ENCODE measurements at regions not wholly inside any gene's neighbourhood (a gene's known extent, or its start where the extent isn't known, plus 50 kb on each side); places are given as distances from the start of the nearest gene placed in this dataset.

DNA sequence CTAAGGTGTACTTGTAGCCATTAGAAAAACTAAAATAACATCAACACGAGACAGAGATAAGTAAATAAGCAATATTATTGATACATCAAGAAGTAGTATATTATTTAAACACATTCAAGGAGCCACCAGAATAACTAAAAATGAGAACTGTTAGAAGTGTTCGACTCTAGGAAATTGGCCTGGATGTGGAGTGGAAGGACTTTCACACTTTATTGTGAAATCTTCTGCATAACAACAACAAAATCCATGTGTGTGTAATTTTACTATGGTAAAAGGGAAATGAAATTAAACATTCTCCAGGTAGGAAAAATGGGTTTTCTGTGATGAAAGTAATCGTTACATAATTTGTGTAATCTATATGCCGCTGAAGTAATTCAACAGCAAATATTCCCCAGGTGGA lies 96.3 kb upstream of the RNF152 start:
- Histone ChIP-seq H3K4me1 (ENCODE audit: control insufficient read depth in 2 of 2, insufficient read depth in 1 of 2, low read depth in 1 of 2, low read length in 2 of 2) (no peaks in the 10 kb centered on the region), H2BK120ac (ENCODE audit: low read depth, low read length) (no peak overlapping the region), H3K14ac (ENCODE audit: low read length) (no peak overlapping the region), H3K18ac (ENCODE audit: low read length) (no peak overlapping the region), H3K23ac (ENCODE audit: low read depth, low read length, poor library complexity) (no peak overlapping the region), H2BK15ac (ENCODE audit: low read length) (no peak overlapping the region), H4K8ac (ENCODE audit: low read depth, low read length) (no peak overlapping the region), H3K27me3 (ENCODE audit: control insufficient read depth in 3 of 3, insufficient read depth in 3 of 3, low read depth in 1 of 3, low read length in 3 of 3) (no peaks in the 10 kb centered on the region), H3K4me2 (ENCODE audit: insufficient read depth, low read length, poor library complexity, severe bottlenecking) (no peak overlapping the region), H3K9me3 (replicated peaks in 1 of 2; ENCODE audit: control insufficient read depth in 2 of 2, insufficient read depth in 1 of 2, low read depth in 1 of 2, low read length in 2 of 2) (no peaks in the 10 kb centered on the region), H3K27ac (replicated peaks; ENCODE audit: low read length) (no peak overlapping the region), H3K9ac (ENCODE audit: low read depth, low read length, poor library complexity) (no peak overlapping the region), H2AK5ac (ENCODE audit: low read depth, low read length) (no peak overlapping the region), H2AFZ (ENCODE audit: low read length) (no peak overlapping the region), H2BK12ac (ENCODE audit: low read length) (no peak overlapping the region), H3K4me3 (ENCODE audit: low read length in 2 of 2) (no peak overlapping the region), H4K91ac (ENCODE audit: low read depth, low read length, poor library complexity) (no peak overlapping the region), H3K79me1 (ENCODE audit: low read depth, low read length) (no peaks in the 10 kb centered on the region), H2BK5ac (ENCODE audit: low read length) (no peak overlapping the region), H3K36me3 (replicated peaks in 1 of 2; ENCODE audit: control insufficient read depth in 2 of 2, insufficient read depth in 2 of 2, low read length in 2 of 2) (no peaks in the 10 kb centered on the region), H3K4ac (ENCODE audit: low read length) (no peak overlapping the region)
- DNase-seq (ENCODE audit: low spot score), result no peak
- WGBS, 2 donors (ENCODE audit: extremely low coverage in 2 of 2, insufficient read length in 2 of 2, insufficient replicate concordance in 1 of 2), result no CpG with 5 or more reads among the region's 4 CpGs

DNA sequence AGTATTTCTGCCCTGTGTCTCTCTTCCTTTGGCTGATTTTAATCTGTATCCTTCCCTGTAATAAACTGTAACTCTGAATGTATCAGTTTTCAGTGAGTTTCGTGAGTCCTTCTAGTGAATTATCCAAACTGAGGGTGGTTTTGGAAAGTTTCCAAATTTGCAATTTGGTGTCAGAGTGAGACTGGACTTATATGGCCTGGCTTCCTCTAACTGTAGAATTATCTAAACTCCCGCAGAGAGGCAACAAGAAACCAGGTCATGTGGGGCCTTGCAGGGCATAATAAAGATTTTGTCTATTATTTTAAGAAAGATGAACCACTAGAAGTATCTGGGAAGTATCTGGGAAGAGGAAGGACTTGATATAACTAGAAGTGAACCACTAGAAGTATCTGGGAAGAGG lies 95.3 kb upstream of the RNF152 start:
- Histone ChIP-seq H2BK15ac (ENCODE audit: low read length) (no peak overlapping the region), H3K4ac (ENCODE audit: low read length) (no peak overlapping the region), H4K91ac (ENCODE audit: low read depth, low read length, poor library complexity) (no peak overlapping the region), H3K27ac (replicated peaks; ENCODE audit: low read length) (no peak overlapping the region), H3K27me3 (ENCODE audit: control insufficient read depth in 3 of 3, insufficient read depth in 3 of 3, low read depth in 1 of 3, low read length in 3 of 3) (no peaks in the 10 kb centered on the region), H3K79me1 (ENCODE audit: low read depth, low read length) (no peaks in the 10 kb centered on the region), H2BK5ac (ENCODE audit: low read length) (no peak overlapping the region), H3K18ac (ENCODE audit: low read length) (no peak overlapping the region), H3K9me3 (replicated peaks in 1 of 2; ENCODE audit: control insufficient read depth in 2 of 2, insufficient read depth in 1 of 2, low read depth in 1 of 2, low read length in 2 of 2) (no peaks in the 10 kb centered on the region), H3K36me3 (replicated peaks in 1 of 2; ENCODE audit: control insufficient read depth in 2 of 2, insufficient read depth in 2 of 2, low read length in 2 of 2) (no peaks in the 10 kb centered on the region), H3K4me1 (ENCODE audit: control insufficient read depth in 2 of 2, insufficient read depth in 1 of 2, low read depth in 1 of 2, low read length in 2 of 2) (no peaks in the 10 kb centered on the region), H2AFZ (ENCODE audit: low read length) (no peak overlapping the region), H4K8ac (ENCODE audit: low read depth, low read length) (no peak overlapping the region), H3K4me3 (ENCODE audit: low read length in 2 of 2) (no peak overlapping the region), H2AK5ac (ENCODE audit: low read depth, low read length) (no peak overlapping the region), H2BK12ac (ENCODE audit: low read length) (no peak overlapping the region), H2BK120ac (ENCODE audit: low read depth, low read length) (no peak overlapping the region), H3K4me2 (ENCODE audit: insufficient read depth, low read length, poor library complexity, severe bottlenecking) (no peak overlapping the region), H3K23ac (ENCODE audit: low read depth, low read length, poor library complexity) (no peak overlapping the region), H3K14ac (ENCODE audit: low read length) (no peak overlapping the region), H3K9ac (ENCODE audit: low read depth, low read length, poor library complexity) (no peak overlapping the region)
- WGBS, 2 donors (ENCODE audit: extremely low coverage in 2 of 2, insufficient read length in 2 of 2, insufficient replicate concordance in 1 of 2), result no CpG with 5 or more reads among the region's 2 CpGs
- no peak for DNase-seq (ENCODE audit: low spot score)

DNA sequence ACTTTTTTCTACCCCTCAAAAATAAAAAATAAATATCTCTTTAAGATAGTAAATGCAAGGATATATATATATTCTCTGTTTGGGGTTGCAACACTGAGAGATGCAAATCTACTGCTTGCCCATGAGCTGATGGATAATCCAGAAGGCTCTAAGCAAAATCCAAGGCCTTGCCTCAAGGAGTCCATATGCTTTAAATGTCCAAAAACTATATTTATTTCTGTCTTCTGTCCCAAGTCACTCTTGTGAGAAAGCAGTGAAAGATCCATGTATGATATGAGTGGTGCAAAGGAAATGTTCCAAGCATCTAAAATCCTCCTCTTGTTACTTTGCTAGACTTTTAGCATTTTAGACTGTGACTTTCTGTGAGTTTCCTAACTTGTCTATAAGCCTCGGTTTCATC lies 92.9 kb upstream of the RNF152 start:
- H3K23ac ChIP-seq (ENCODE audit: low read depth, low read length, poor library complexity), result no peak overlapping the region
- H2BK120ac ChIP-seq (ENCODE audit: low read depth, low read length), result no peak overlapping the region
- no peak overlapping the region for H3K27ac ChIP-seq (replicated peaks; ENCODE audit: low read length)
- H4K91ac ChIP-seq (ENCODE audit: low read depth, low read length, poor library complexity), result no peak overlapping the region
- H3K4ac ChIP-seq (ENCODE audit: low read length), result no peak overlapping the region
- peaks cover 0 to 3% of the 10 kb centered on the region in 2 donors for H3K4me1 ChIP-seq (ENCODE audit: control insufficient read depth in 2 of 2, insufficient read depth in 1 of 2, low read depth in 1 of 2, low read length in 2 of 2)
- no peak overlapping the region for H2AFZ ChIP-seq (ENCODE audit: low read length)
- no peaks in the 10 kb centered on the region for H3K79me1 ChIP-seq (ENCODE audit: low read depth, low read length)
- H3K18ac ChIP-seq (ENCODE audit: low read length), result no peak overlapping the region
- no peak for DNase-seq (ENCODE audit: low spot score)
- no peak overlapping the region for H3K14ac ChIP-seq (ENCODE audit: low read length)
- H3K36me3 ChIP-seq (replicated peaks in 1 of 2; ENCODE audit: control insufficient read depth in 2 of 2, insufficient read depth in 2 of 2, low read length in 2 of 2), result no peaks in the 10 kb centered on the region
- H2AK5ac ChIP-seq (ENCODE audit: low read depth, low read length), result no peak overlapping the region
- H2BK5ac ChIP-seq (ENCODE audit: low read length), result no peak overlapping the region
- no peak overlapping the region for H3K9ac ChIP-seq (ENCODE audit: low read depth, low read length, poor library complexity)
- no peak overlapping the region for H3K4me2 ChIP-seq (ENCODE audit: insufficient read depth, low read length, poor library complexity, severe bottlenecking)
- H2BK12ac ChIP-seq (ENCODE audit: low read length), result no peak overlapping the region
- H4K8ac ChIP-seq (ENCODE audit: low read depth, low read length), result no peak overlapping the region
- H3K27me3 ChIP-seq (ENCODE audit: control insufficient read depth in 3 of 3, insufficient read depth in 3 of 3, low read depth in 1 of 3, low read length in 3 of 3), result no peaks in the 10 kb centered on the region
- WGBS, 2 donors (ENCODE audit: extremely low coverage in 2 of 2, insufficient read length in 2 of 2, insufficient replicate concordance in 1 of 2), result no CpG with 5 or more reads among the region's 1 CpG
- no peak overlapping the region for H3K4me3 ChIP-seq (ENCODE audit: low read length in 2 of 2)
- no peaks in the 10 kb centered on the region for H3K9me3 ChIP-seq (replicated peaks in 1 of 2; ENCODE audit: control insufficient read depth in 2 of 2, insufficient read depth in 1 of 2, low read depth in 1 of 2, low read length in 2 of 2)
- H2BK15ac ChIP-seq (ENCODE audit: low read length), result no peak overlapping the region

DNA sequence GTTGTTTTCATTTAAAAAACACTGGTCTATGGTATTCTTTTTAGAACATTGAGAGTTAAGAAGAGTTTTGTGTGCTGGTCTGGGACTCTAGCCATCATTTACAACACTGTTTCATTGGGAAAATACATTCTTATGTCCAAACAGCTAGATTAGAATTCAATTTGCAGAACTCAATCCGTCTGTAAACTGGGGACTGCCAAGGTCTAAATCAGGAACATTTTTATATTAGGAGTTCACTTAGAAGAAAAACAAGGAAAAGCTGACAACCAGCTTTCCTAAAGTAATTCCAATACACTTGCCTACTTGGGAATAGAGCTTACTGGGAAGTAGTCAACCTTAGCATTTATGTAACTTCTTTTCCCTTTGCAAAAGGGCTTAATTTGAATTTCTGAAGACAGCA lies 91.5 kb upstream of the RNF152 start:
- no peak overlapping the region for H3K14ac ChIP-seq (ENCODE audit: low read length)
- H3K4me2 ChIP-seq (ENCODE audit: insufficient read depth, low read length, poor library complexity, severe bottlenecking), result no peak overlapping the region
- H4K8ac ChIP-seq (ENCODE audit: low read depth, low read length), result no peak overlapping the region
- H2BK120ac ChIP-seq (ENCODE audit: low read depth, low read length), result no peak overlapping the region
- H2BK15ac ChIP-seq (ENCODE audit: low read length), result no peak overlapping the region
- H2AFZ ChIP-seq (ENCODE audit: low read length), result no peak overlapping the region
- no peaks in the 10 kb centered on the region for H3K79me1 ChIP-seq (ENCODE audit: low read depth, low read length)
- H3K36me3 ChIP-seq (replicated peaks in 1 of 2; ENCODE audit: control insufficient read depth in 2 of 2, insufficient read depth in 2 of 2, low read length in 2 of 2), result no peaks in the 10 kb centered on the region
- no peak overlapping the region for H2AK5ac ChIP-seq (ENCODE audit: low read depth, low read length)
- WGBS, 2 donors (ENCODE audit: extremely low coverage in 2 of 2, insufficient read length in 2 of 2, insufficient replicate concordance in 1 of 2), result no CpG with 5 or more reads among the region's 1 CpG
- H4K91ac ChIP-seq (ENCODE audit: low read depth, low read length, poor library complexity), result no peak overlapping the region
- H3K4me1 ChIP-seq (ENCODE audit: control insufficient read depth in 2 of 2, insufficient read depth in 1 of 2, low read depth in 1 of 2, low read length in 2 of 2), result peaks cover 0 to 3% of the 10 kb centered on the region in 2 donors
- no peak overlapping the region for H3K27ac ChIP-seq (replicated peaks; ENCODE audit: low read length)
- DNase-seq (ENCODE audit: low spot score), result no peak
- no peaks in the 10 kb centered on the region for H3K9me3 ChIP-seq (replicated peaks in 1 of 2; ENCODE audit: control insufficient read depth in 2 of 2, insufficient read depth in 1 of 2, low read depth in 1 of 2, low read length in 2 of 2)
- H3K4me3 ChIP-seq (ENCODE audit: low read length in 2 of 2), result no peak overlapping the region
- H3K4ac ChIP-seq (ENCODE audit: low read length), result no peak overlapping the region
- no peak overlapping the region for H3K23ac ChIP-seq (ENCODE audit: low read depth, low read length, poor library complexity)
- no peaks in the 10 kb centered on the region for H3K27me3 ChIP-seq (ENCODE audit: control insufficient read depth in 3 of 3, insufficient read depth in 3 of 3, low read depth in 1 of 3, low read length in 3 of 3)
- H2BK12ac ChIP-seq (ENCODE audit: low read length), result no peak overlapping the region
- no peak overlapping the region for H3K18ac ChIP-seq (ENCODE audit: low read length)
- H2BK5ac ChIP-seq (ENCODE audit: low read length), result no peak overlapping the region
- H3K9ac ChIP-seq (ENCODE audit: low read depth, low read length, poor library complexity), result no peak overlapping the region

Measured in neuronal stem cell (in vitro differentiated cells).